CD4-positive, alpha-beta T cell treated with Interleukin-6 for 4 hours (primary cell): ENCODE measurements at regions not wholly inside any gene's neighbourhood (a gene's known extent, or its start where the extent isn't known, plus 50 kb on each side); places are given as distances from the start of the nearest gene placed in this dataset.
"Not testable (repeated sequence)": the region's sequence is repeated elsewhere in the genome, so short reads cannot be mapped to it uniquely, and the experiment has no call there.

Source experiments
- DNase-seq: peaks from one replicate; pipeline ENCODE4 v3.0.0-alpha.2; 2020; ENCODE audit warnings: mixed read lengths

DNA sequence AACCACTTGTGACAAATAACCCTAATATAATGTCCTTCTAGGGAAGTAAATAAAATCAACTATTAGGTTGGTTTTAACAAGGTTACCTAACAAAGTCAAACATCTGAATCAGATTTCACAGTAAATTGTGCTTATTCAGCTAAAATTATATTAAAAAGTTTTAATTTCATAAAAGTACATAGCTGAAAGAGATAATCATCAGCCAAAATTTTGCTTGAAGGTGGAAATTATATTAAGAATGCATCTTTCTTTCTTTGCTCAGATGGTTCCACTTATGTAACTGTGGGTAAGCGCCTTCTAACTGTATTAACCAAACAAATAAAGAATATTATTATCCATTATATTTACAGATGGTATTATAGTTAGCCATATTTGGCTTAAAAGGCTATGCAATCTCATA lies 2840.3 kb upstream of the PCDH20 start:
- no peak for DNase-seq

DNA sequence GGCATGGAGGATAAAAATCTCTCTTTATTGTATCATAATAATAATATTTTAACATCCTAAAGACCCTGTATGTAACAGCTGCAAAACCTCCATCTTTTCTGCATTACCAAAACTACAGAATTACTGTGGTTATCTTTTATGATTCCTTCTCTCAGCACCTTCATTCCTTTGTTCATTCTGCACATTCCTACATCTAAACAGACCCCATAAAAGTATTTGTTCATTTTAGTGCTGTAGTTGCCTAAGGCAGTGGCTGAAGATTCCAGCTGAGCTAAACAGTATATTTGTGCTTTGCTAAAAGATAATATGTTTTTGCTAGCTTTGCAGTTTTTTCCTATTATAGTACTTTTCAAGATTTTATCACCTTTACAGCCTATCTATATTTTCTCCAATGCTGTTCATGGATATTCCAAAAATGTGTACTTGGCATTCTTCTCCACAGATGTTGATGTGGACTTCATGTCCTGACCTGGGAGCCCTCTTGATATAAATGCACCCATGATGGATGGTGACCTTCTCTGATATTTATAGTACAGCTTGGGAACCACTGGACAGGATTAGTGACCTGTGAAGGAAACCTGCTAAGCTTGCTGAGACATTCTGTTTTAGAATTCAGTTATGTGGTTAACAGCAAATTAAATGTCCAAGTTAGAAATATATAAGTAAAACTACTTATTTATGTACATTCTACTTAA lies 2832.9 kb upstream of the PCDH20 start:
- no peak for DNase-seq

DNA sequence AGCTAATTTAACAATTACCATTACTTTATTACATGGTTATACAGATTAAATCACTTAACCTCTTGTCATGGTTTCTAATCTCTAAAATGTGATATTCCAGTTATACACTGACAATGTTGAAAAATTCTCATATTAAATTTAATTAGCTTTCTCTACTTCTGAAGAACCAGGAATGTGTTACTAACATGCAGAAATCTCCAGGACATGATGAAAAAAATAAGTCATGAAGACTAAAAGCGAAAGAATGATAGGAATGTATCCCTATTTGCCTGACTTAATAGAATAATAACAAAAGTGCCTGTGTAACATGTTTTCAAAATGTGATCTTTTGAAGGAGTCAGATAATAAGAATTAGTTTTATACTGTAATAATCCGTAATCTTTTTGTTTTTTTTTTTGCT lies 2823.7 kb upstream of the PCDH20 start:
- DNase-seq: no peak

DNA sequence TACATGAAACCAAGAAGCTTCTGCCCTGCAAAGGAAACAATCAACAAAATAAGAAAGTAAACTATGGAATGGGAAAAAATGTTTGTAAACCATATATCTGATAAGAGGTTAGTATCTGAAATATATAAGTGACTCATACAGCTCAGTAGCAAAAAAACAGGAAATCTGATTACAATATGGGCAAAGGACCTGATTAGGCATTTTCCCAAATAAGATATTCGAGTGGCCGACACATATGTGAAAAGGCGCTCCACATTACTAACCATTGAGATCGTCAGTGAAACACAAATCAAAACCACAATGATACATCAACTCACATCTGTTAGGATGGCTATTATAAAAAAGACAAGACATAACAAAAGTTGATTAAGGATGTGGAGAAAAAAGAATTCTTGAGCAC lies 2818.6 kb upstream of the PCDH20 start:
- no peak for DNase-seq

DNA sequence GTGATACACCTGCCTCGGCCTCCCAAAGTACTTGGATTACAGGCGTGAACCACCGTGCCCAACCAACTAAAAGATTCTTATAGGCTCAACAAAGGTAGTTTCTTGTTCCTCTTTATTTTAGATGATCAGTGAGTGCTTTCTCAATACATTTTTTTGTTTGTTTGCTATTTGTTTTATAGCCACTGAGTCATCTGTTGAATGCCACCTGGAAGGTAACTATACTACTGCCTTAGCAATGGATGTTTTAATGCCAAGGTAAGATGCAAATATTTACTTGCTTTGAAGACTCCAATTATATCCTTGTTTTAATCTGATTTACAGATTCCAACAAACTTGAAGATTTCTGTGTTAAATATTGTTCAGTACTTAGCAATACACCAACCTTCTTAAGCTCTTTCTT lies 2807.4 kb upstream of the PCDH20 start:
- DNase-seq: no peak

DNA sequence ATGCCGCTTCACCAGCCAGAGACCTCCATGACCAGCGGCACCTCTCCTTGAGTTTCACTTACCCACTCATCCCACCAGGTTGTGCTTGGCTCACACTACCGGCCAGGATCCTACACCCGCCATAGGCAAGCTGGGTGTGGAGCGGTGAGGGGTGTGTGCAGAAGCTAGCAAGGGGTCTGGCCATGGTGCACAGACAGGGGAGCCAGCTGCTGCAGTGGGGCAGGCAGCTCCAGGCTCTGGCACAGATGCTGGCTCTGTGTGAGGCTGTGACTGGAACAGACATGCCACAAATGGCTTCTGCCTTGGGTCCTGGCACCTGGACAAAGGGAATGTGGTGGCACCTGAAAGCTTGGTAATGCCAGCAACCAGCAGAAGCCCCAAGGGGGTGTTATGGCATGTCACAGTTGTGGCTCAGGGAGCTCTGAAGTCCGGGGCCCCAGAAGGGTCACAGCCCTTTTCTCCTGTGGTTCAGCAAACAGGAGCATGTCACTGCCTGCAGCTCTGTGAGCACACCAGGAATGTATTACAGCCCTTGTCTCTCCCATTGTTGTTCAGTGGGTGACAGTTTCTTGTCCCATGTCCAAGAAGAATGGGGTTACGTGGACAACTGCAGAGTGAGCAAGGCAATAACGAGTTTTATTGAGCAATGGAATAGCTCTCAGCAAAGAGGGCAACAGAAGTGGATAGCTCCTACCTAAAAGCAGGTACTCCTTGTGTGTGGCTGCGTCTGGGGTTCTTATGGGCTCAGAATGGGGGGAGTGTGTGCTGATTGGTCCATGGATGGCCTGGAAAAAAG lies 2791.0 kb upstream of the PCDH20 start:
- DNase-seq: no peak

DNA sequence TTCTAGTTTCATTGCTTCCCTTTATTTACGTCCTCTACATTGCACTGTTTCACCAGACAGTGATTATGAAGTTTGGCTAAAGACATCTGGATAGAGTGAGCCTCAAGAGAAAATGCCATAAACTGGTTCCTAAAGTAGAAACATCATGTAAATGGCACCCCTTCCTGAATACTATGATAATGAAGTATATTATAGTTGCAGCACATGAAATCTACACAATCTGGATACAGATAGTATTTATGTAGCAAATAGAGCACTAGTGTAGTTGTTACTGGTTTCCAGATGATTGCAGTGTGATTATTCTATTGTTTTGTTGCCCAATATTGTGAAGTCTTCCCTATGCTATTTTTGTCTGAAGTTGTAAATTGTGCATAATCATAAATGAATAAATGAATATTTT lies 2786.9 kb upstream of the PCDH20 start:
- no peak for DNase-seq

DNA sequence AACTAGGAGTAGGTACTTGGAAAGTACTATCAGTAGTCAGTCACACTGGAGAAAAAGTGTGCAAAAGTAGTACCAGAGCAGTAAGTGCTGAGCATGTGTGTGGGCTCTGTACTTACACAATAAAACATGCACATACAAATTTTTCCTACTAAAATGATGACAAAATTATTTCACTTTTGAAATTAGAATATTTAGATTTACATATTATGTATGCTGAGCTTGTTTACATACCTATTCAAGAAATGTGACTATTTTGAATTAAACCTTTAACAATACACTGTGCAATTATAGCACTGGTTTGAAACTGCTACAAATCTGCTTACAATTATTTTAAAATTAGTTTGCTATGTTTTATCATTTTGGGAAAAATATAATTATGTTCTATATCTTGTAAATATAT lies 2781.6 kb upstream of the PCDH20 start:
- no peak for DNase-seq

DNA sequence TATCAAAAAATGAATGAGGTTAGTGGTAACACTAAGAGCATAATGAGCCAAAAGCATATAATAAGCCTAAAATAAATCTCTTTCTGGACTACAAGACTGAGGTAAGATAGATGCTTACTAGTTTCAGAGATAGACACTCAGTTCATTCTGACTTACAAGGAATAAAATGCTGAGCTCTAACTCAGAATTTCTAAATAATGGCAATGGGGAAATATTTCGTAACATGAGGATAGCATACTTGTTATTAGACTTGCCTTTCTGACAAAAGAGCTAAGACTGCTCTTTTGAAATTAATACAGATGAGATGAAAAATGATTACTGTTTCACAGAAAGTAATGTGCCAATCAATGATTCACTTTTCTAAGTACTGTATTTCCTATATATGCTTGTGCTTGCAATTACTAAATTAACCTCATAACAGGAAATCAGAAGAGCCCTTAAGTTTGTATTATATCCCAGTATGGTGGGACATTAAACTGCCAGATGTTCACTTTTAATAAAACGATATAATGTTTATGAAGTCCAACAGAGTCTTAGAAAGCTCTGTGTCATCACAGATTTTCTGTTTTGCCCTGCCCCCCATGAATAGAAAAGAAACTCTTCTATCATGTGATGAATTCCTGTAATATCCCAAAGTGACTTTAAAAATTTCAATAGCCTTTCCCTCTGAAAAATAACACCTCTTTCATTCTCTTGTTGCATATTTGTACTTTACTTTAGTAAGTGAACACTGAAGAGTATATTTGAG lies 2771.0 kb upstream of the PCDH20 start:
- no peak for DNase-seq

DNA sequence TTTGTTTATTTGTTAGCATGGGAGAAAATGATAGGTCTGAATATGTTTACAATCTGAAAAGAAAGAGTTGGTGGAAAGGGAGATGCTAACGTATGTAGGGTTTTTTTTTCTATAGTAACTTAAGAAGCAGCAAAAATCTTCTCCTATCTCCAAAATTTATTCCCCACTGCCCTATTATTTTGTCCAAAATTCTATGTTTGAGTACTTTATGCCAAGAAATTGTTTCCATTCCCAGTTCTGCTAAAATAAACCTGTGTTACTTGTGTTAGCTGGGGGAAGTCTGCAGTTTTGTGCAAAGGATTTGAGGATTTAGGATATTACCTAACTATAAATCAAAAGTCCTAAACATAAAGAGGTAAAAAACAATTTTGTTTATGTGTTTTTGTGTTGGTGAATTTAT lies 2770.4 kb upstream of the PCDH20 start:
- no peak for DNase-seq

DNA sequence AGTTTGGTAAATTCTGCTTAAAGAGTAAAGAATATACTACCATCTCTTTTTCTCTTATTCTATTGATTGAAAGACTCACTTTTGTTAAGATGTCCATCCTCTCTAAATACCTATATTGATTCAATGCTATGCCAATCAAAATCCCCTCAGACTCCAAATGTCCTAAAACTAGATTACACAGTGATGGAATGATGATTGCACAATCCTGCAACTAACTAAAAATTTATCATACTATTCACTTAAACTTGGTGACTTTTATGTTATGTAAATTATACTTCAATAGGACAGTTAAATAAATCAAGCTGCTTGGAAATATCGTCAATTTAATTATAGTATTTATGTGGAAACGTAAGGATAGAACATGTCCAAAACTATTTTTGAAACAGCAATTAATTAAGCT lies 2765.1 kb upstream of the PCDH20 start:
- DNase-seq: no peak

DNA sequence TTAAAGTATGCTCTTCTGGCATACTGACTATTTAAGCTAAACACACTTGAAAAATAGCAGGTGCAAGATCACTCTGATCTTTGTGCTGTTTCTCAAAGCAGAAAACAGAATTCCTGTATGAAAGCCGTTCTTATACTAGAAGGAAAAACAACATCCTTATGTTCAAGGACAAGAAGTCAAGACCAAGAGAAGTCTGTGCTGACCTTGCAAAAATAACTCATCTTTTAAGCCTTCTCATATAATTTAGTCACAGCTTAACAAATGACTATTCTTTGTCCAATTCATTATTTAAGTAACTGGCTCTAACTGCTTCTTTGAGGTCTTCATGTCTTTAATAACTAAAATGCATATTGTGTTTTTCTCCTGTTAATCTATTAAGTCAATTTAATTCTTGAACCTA lies 2750.2 kb upstream of the PCDH20 start:
- DNase-seq: no peak

DNA sequence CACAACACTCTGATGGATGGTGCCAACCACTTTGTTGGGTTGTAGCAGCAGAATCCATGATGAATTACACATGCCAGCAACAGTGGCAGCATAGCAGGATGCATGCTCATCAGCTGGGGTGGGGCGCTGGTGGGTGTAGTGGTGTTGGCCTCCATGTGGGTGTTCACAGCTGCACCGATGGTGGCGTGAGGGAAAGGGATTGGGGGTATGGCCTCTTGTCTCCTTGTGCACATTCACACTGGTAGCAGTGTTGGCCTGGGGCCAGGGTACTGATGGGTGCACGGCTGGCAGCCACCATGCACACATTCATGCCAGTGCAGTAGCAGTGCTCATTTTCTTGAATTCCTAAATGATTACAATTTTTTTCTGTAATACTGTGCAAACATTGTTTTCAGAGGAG lies 2748.8 kb upstream of the PCDH20 start:
- DNase-seq: peak; percentile 1

DNA sequence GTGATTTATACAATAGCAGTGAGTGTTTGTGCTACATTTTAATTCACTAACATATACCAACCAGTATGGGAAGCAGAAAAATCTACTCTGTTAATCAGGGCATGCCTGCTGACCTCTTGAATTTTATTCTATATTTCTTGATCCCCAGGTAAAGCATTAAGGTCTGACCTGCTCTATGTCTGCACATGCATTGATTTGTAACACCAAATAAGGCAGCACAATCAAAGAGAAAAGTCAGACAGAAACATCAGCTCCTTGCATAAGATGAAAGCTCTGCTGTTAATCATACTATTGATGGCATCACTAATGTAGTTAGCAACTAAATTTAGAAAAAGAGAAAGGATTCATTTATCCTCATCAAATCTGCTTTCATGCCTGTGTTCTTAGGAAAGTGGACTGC lies 2744.8 kb upstream of the PCDH20 start:
- DNase-seq: no peak

DNA sequence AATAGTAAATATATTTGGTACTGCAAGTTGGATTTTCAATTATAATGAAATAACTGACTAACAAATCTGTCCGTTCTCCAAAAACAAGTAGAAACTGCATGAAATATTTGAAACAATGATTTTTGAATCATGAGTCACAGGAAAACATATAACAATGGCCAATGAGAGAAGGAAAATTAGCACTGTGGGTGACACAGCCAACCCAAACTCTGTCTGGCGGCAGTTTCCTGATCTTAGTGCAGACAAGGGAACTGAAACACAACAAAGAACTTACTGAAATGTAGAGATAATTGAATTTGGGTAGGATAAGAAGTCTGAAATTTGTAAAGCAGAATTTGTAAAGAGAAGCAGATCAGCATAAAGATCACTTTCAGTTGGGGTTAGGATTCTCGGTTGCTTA lies 2743.3 kb upstream of the PCDH20 start:
- no peak for DNase-seq

DNA sequence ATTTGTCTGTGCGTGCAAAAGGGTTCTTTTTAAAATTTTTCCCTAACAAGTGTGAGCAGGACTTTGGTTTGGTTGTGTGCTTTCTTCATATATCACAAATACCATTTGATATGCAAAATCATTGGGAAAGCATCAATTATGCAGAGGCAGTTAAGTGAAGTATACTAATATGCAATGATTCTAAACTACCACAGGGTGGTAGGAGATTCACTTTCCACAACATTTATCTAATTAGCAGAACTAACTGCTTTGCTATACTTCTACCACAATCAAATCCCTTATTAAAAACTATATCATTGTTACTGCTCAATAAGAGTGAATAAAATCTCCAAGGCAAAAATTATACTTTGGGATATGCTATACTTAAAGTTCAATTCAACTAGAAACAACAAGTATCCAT lies 2738.9 kb upstream of the PCDH20 start:
- DNase-seq: no peak

DNA sequence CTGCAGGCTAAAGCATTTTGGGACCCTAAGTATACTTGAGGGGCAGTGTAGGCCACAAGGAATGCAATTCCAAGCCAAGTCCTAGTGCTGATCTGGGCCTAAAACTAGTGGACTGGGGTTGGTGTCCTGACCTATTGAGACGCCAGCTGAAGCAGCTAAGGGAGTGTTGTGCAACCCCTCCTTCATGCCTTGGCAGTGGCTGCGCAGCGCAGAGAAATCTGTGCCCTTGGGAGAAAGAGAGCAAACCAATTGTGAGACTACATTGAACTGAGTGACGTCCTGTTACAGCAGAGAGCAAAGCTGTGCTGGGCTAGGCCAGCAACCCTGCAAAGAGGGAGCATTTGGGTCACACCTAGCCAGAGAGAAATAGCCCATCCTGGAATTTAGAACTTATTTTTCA lies 2715.0 kb upstream of the PCDH20 start:
- DNase-seq: no peak

DNA sequence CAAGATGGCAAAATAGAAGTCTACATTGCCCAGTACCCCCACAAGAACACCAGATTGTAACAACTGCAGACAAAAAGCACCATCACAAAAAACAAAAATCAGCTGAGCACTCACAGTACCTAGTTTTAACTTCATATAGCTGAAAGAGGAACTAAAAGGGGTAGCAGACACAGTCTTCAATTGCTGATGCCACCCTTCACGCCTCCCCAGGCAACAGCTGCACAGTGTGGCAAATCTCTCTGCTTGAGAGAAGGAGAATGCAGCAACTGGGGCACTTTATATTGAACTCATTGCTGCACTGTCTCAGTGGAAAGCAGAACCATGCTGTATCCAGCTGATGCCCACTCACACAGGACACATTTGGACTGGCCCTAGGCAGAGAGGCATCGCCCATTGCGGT lies 2714.5 kb upstream of the PCDH20 start:
- DNase-seq: no peak

DNA sequence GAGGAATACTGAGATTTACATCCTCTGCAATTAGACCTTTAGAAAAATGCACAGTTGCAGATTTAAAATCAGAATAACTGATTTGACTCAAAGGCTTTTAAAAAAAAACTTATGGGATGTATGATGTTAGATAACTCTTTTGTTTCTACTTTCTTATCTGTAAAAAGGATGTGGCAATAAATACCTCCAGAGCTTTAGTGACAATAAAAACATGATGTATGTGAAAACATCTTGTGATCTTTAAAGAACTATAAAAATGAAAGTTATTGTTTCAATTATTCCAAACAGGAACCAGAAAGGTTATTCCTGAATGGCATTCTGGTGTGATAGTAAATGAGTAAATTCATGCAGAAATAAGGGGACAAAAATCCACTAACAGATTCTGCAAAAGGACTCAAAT lies 2712.2 kb upstream of the PCDH20 start:
- no peak for DNase-seq

DNA sequence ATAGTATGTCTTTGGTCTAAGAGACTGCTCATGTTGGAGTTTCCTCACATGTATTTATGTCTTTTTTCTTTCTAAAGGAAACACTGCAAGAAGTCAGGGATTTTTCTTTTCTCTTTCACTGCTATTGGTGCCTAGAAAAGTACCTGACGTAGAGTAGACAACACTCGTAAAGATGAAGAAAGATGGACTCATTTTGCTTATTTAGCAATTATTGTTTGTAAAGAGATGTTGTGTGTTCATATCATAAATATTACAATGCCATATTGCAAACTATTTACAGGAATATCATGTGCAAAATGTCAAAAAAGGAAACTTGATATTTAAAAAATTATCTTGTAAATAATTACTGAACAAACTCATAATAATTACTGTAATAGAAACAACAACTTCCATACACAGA lies 2711.5 kb upstream of the PCDH20 start:
- no peak for DNase-seq

DNA sequence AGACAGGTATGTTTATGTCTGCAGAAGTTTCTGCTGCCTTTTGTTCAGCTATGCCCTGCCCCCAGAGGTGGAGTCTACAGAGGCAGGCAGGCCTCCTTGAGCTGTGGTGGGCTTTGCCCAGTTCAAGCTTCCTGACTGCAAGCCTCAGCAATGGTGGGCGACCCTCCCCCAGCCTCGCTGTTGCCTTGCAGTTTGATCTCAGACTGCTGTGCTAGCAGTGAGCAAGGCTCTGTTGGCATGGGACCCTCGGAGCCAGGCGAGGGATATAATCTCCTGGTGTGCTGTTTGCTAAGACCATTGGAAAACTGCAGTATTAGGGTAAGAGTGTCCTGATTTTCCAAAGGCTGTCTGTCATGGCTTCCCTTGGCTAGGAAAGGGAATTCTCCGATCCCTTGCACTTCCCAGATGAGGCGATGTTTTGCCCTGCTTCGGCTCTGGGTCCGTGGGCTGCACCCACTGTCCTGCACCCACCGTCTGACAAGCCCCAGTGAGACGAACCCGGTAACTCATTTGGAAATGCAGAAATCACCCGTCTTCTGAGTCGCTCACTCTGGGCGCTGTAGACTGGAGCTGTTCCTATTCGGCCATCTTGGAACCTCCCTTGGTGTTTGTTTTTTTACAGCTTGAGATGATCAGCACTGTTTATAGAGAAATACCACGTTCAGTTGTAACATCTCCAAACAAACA lies 2705.5 kb upstream of the PCDH20 start:
- DNase-seq: not testable (repeated sequence)

DNA sequence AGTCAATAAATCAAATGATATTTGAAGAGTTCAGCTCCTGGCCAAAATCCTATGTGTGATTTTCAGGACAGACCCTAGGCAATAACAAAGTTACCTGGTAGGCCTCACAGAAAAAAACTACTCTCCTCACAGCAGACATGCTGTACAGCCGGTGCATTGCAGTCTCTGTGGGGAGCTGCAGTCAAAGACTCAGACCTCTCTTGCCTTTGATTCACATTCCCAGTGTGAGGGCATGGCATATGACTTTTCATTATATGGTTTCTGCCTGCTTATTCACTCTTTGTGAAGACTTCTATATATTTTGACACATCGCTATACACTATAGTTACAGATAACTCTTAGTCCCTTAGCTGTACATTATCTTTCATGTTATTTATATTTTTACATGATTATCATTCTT lies 2684.3 kb upstream of the PCDH20 start:
- DNase-seq: no peak

DNA sequence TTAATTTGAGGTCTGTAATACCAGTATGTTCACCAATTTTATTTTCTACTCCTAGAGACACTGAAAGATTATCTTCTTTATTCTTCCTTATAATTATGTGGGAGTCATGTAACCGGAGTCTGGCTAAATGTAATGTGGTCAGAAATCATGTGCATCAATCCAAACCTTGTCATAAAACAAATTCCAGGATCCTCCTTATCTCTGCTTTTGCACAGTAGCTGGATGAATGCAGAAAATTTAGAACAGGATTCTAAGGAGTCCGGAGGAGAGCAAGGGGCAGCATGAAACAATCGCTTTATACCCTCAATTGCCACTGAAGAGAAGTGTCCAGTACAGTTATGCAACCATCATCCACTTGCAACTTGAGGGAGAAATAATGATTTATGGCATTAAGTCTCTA lies 2674.7 kb upstream of the PCDH20 start:
- DNase-seq: no peak
